HL-60 (cell line): ENCODE measurements at regions not wholly inside any gene's neighbourhood (a gene's known extent, or its start where the extent isn't known, plus 50 kb on each side); places are given as distances from the start of the nearest gene placed in this dataset.

Source experiments
- DNase-seq, 2 experiments: peaks; one replicate each; pipeline ENCODE4 v3.0.0-alpha.2; 2010 to 2020; ENCODE audit warnings: low read depth in 1 of 2, low spot score in 1 of 2
- H3K27ac ChIP-seq: fragments of 250-450 bp; sonication (Bioruptor Pico); replicated peaks from 2 replicates; pipeline ENCODE4 v1.5.1; 2020; ENCODE audit warnings: mild to moderate bottlenecking, moderate library complexity
- H3K27me3 ChIP-seq: fragments of 250-450 bp; sonication (Bioruptor Pico); 2 replicates; pipeline ENCODE4 v1.5.1; 2021; ENCODE audit warnings: mild to moderate bottlenecking, moderate library complexity; ENCODE audit not compliant: insufficient read depth, poor library complexity, severe bottlenecking
- H3K4me3 ChIP-seq: replicated peaks from 2 replicates; pipeline ENCODE4 v1.5.1; 2011; ENCODE audit warnings: mild to moderate bottlenecking, control low read depth, low read length; ENCODE audit not compliant: insufficient read depth
- CTCF ChIP-seq: IDR thresholded peaks from one replicate; pipeline ENCODE4 v1.5.1; 2011; ENCODE audit warnings: low read length, control low read depth, inconsistent platforms; ENCODE audit not compliant: insufficient read depth
- GABPA ChIP-seq: IDR thresholded peaks from 2 replicates; pipeline ENCODE4 v1.6.1; 2012; ENCODE audit warnings: low read depth
- POLR2AphosphoS5 ChIP-seq: IDR thresholded peaks from 2 replicates; pipeline ENCODE4 v1.6.1; 2012; ENCODE audit warnings: low read depth
- REST ChIP-seq: IDR thresholded peaks from 2 replicates; pipeline ENCODE4 v1.6.1; 2012; ENCODE audit warnings: low read depth; ENCODE audit not compliant: insufficient replicate concordance
- SPI1 ChIP-seq: IDR thresholded peaks from 2 replicates; pipeline ENCODE4 v1.6.1; 2012; ENCODE audit warnings: low read depth, mild to moderate bottlenecking, borderline replicate concordance

- DNase-seq, result no peak
- no peaks in the 10 kb centered on the region for H3K27me3 ChIP-seq
- TF ChIP-seq GABPA (no peak), CTCF (no peak), POLR2AphosphoS5 (no peak), REST (no peak), SPI1 (no peak)
Observed at GRCh38 chr16:6110346-6110745, 1012.8 kb upstream of the EEF2KMT start.

GRCh38 chr16:6106061-6106460 lies 1008.5 kb upstream of the EEF2KMT start:
- no peak for DNase-seq
- no peak overlapping the region for H3K27ac ChIP-seq
- no peak for TF ChIP-seq SPI1
- TF ChIP-seq GABPA, result no peak
- TF ChIP-seq POLR2AphosphoS5, result no peak
- no peak for TF ChIP-seq REST
- no peak for TF ChIP-seq CTCF
- H3K27me3 ChIP-seq, result no peaks in the 10 kb centered on the region
- no peak overlapping the region for H3K4me3 ChIP-seq

More at GRCh38 chr16:6110346-6110745, 1012.8 kb upstream of the EEF2KMT start:
- Histone ChIP-seq H3K4me3 (no peak overlapping the region), H3K27ac (no peak overlapping the region)

GRCh38 chr16:6105115-6105514 lies 1007.5 kb upstream of the EEF2KMT start:
- Histone ChIP-seq H3K4me3 (no peak overlapping the region), H3K27me3 (no peaks in the 10 kb centered on the region), H3K27ac (no peak overlapping the region)
- no peak for DNase-seq
- TF ChIP-seq CTCF (no peak), SPI1 (no peak), GABPA (no peak), POLR2AphosphoS5 (no peak), REST (no peak)
